SJCRH30 (cell line): ENCODE measurements at regions not wholly inside any gene's neighbourhood (a gene's known extent, or its start where the extent isn't known, plus 50 kb on each side); places are given as distances from the start of the nearest gene placed in this dataset.
"Not testable (repeated sequence)": the region's sequence is repeated elsewhere in the genome, so short reads cannot be mapped to it uniquely, and the experiment has no call there.

ENCODE experiments used
- DNase-seq, 2 experiments: peaks; one replicate each; pipeline ENCODE4 v3.0.0-alpha.2; 2015 to 2020
- H3K27ac ChIP-seq: fragments of 250-450 bp; sonication (Bioruptor Pico); 2 replicates; pipeline ENCODE4 v1.5.1; 2020; ENCODE audit warnings: mild to moderate bottlenecking, moderate library complexity
- H3K27me3 ChIP-seq: fragments of 250-450 bp; sonication (Bioruptor Pico); 2 replicates; pipeline ENCODE4 v1.5.1; 2020; ENCODE audit warnings: mild to moderate bottlenecking, moderate library complexity
- H3K36me3 ChIP-seq: fragments of 250-450 bp; sonication (Bioruptor Pico); 2 replicates; pipeline ENCODE4 v1.5.1; 2020; ENCODE audit warnings: mild to moderate bottlenecking, moderate library complexity
- H3K4me1 ChIP-seq: fragments of 250-450 bp; sonication (Bioruptor Pico); 2 replicates; pipeline ENCODE4 v1.5.1; 2020; ENCODE audit warnings: mild to moderate bottlenecking, moderate library complexity
- H3K4me3 ChIP-seq: fragments of 250-450 bp; sonication (Bioruptor Pico); 2 replicates; pipeline ENCODE4 v1.5.1; 2020; ENCODE audit warnings: mild to moderate bottlenecking, moderate library complexity
- H3K9me3 ChIP-seq: fragments of 250-450 bp; sonication (Bioruptor Pico); replicated peaks from 2 replicates; pipeline ENCODE4 v1.5.1; 2020; ENCODE audit warnings: mild to moderate bottlenecking, moderate library complexity

- no peak for DNase-seq
- H3K27ac ChIP-seq: no peak overlapping the region
- H3K4me3 ChIP-seq: no peak overlapping the region
- no peaks in the 10 kb centered on the region for H3K36me3 ChIP-seq
- H3K27me3 ChIP-seq: no peaks in the 10 kb centered on the region
- no peaks in the 10 kb centered on the region for H3K9me3 ChIP-seq
- H3K4me1 ChIP-seq: no peaks in the 10 kb centered on the region
These were observed 461.1 kb downstream of the ICE1 start for GRCh38 chr5:5883562-5883961.

DNA sequence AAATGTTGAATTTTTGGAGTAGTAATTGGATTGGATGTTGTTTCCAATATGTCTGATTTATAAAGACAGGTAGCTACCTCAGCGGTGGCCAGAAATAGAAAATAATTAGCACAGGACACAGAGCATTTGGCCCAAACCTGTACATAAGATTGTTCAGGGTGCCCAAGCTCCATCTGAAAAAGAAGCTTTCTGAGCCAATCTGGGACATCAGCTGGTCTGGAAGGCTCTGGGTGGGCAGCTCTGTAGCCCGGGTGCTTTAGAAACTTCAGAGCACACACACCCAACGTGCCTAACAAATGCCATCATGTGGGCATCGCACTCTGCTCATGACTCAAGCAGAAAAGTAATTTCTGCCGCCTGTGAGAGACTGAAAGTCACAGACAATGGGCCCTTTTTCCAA lies 460.7 kb downstream of the ICE1 start:
- DNase-seq: no peak
- no peaks in the 10 kb centered on the region for H3K36me3 ChIP-seq
- no peak overlapping the region for H3K4me3 ChIP-seq
- H3K27ac ChIP-seq: no peak overlapping the region
- H3K4me1 ChIP-seq: no peaks in the 10 kb centered on the region
- H3K27me3 ChIP-seq: no peaks in the 10 kb centered on the region
- H3K9me3 ChIP-seq: no peaks in the 10 kb centered on the region

- Histone ChIP-seq H3K9me3 (no peaks in the 10 kb centered on the region), H3K4me3 (no peak overlapping the region), H3K36me3 (no peaks in the 10 kb centered on the region), H3K27ac (no peak overlapping the region), H3K27me3 (no peaks in the 10 kb centered on the region), H3K4me1 (no peaks in the 10 kb centered on the region)
- no peak for DNase-seq
These were observed 460.2 kb downstream of the ICE1 start for GRCh38 chr5:5882706-5883105.

DNA sequence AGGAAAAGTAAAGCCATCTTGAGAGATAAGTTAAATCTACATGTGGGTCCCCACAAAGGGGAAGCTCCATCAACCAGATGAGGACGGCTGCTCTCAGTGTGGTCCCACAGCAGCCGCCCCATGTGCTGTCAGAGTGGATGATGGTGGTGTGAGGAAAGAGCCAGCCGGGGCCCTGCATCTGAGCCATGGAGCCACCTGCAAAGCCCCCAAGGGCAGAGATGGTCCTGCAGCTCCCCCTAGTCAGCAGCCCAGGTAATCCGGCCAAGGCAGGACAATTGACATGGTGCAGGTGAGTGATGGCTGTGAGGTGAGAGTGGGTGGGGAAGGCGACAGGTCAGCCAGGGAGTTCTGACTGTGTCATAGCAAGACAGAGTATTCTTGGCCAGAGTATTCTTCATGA lies 458.8 kb downstream of the ICE1 start:
- Histone ChIP-seq H3K27me3 (no peaks in the 10 kb centered on the region), H3K27ac (no peak overlapping the region), H3K4me1 (no peaks in the 10 kb centered on the region), H3K4me3 (no peak overlapping the region), H3K9me3 (no peaks in the 10 kb centered on the region), H3K36me3 (no peaks in the 10 kb centered on the region)
- peak in 1 of 2 experiments; percentile 0 for DNase-seq

DNA sequence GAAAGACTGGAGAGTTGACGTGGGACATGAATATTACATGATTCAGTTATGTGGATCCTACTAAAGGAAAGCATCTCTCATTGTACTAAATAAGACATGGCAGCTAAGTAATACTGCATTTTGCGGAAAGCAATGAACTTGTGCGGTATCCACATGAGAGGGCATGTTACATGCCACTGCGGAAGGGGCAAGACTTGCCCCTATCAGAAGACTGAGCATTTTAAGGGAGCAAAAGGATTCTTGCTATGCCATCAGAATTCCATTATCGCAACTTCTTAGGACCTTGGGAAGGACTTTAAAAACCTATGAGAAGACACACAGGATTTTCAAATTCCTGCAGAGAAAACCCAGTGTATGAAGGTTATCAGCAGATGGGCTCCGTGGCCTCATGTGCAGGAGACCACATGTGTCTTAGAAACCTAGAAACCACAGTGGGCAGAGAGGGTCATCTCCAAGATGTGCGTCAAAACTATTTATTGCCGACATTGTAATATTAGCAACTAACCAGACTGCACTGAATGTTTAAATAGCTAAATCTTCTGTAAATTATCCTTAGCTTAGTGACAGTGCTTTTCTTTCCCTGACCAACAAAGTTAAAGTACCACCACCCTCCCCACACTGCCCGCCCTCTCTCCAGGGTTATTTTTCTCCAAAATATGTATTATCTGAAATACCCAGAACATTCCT lies 457.7 kb downstream of the ICE1 start:
- no peaks in the 10 kb centered on the region for H3K9me3 ChIP-seq
- DNase-seq: no peak
- no peaks in the 10 kb centered on the region for H3K4me1 ChIP-seq
- no peak overlapping the region for H3K27ac ChIP-seq
- H3K36me3 ChIP-seq: no peaks in the 10 kb centered on the region
- no peak overlapping the region for H3K4me3 ChIP-seq
- H3K27me3 ChIP-seq: no peaks in the 10 kb centered on the region

GRCh38 chr5:5857396-5857795 lies 434.9 kb downstream of the ICE1 start:
- Histone ChIP-seq H3K4me3 (no peak overlapping the region), H3K9me3 (no peaks in the 10 kb centered on the region), H3K27me3 (no peaks in the 10 kb centered on the region), H3K36me3 (no peaks in the 10 kb centered on the region), H3K4me1 (no peaks in the 10 kb centered on the region), H3K27ac (no peak overlapping the region)
- DNase-seq: no peak

DNA sequence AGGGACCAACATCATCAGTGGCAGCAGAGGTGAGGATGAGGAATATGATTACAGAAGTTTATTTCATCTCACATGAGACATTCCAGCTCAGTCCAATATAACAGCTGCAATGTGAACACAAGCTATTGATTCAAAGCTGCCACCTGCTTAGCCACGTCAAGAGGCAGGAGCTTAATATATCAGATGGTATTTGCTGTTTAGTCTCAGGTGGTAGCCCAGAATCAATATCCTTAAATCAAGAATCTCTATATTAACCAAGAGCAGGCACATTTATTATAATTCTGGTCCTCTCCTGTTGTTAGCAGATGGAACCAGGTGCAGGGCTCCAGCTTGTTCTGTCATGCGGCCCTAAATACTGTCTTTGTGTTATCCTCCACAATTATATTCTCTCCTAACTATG lies 431.6 kb downstream of the ICE1 start:
- peak in 1 of 2 experiments; percentile 0 for DNase-seq

GRCh38 chr5:5838493-5838892 lies 416.0 kb downstream of the ICE1 start:
- H3K4me3 ChIP-seq: no peak overlapping the region
- H3K9me3 ChIP-seq: no peaks in the 10 kb centered on the region
- no peaks in the 10 kb centered on the region for H3K4me1 ChIP-seq
- no peaks in the 10 kb centered on the region for H3K36me3 ChIP-seq
- H3K27me3 ChIP-seq: no peaks in the 10 kb centered on the region
- DNase-seq: no peak
- no peak overlapping the region for H3K27ac ChIP-seq

More for the DNA sequence above, 431.6 kb downstream of the ICE1 start:
- H3K9me3 ChIP-seq: no peaks in the 10 kb centered on the region
- no peaks in the 10 kb centered on the region for H3K4me1 ChIP-seq
- no peak overlapping the region for H3K27ac ChIP-seq
- H3K4me3 ChIP-seq: no peak overlapping the region
- H3K27me3 ChIP-seq: no peaks in the 10 kb centered on the region
- no peaks in the 10 kb centered on the region for H3K36me3 ChIP-seq

DNA sequence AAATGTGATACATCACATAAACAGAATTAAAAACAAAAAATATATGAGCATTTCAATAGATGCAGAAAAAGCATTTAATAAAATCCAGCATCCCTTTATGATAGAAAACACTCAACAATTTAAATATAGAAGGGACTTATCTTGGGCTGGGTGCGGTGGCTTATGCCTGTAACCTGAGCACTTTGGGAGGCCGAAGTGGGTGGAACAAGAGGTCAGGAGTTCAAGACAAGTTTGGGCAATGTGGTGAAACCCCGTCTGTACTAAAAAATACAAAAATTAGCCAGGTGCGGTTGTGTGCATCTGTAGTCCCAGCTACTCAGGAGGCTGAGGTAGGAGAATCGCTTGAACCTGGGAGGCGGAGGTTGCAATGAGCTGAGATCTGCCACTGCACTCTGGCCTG lies 409.1 kb downstream of the ICE1 start:
- not testable (repeated sequence) for H3K27me3 ChIP-seq, H3K36me3 ChIP-seq, DNase-seq, H3K4me1 ChIP-seq, H3K4me3 ChIP-seq, H3K9me3 ChIP-seq, H3K27ac ChIP-seq

- Histone ChIP-seq H3K27ac (no peak overlapping the region), H3K9me3 (no peaks in the 10 kb centered on the region), H3K36me3 (no peaks in the 10 kb centered on the region), H3K27me3 (no peaks in the 10 kb centered on the region), H3K4me1 (no peaks in the 10 kb centered on the region), H3K4me3 (no peak overlapping the region)
- no peak for DNase-seq
These were observed 406.1 kb downstream of the ICE1 start for GRCh38 chr5:5828619-5829018.

GRCh38 chr5:5826911-5827310 lies 404.4 kb downstream of the ICE1 start:
- Histone ChIP-seq H3K9me3 (no peaks in the 10 kb centered on the region), H3K4me3 (no peak overlapping the region), H3K27me3 (no peaks in the 10 kb centered on the region), H3K36me3 (no peaks in the 10 kb centered on the region), H3K27ac (no peak overlapping the region), H3K4me1 (no peaks in the 10 kb centered on the region)
- no peak for DNase-seq

DNA sequence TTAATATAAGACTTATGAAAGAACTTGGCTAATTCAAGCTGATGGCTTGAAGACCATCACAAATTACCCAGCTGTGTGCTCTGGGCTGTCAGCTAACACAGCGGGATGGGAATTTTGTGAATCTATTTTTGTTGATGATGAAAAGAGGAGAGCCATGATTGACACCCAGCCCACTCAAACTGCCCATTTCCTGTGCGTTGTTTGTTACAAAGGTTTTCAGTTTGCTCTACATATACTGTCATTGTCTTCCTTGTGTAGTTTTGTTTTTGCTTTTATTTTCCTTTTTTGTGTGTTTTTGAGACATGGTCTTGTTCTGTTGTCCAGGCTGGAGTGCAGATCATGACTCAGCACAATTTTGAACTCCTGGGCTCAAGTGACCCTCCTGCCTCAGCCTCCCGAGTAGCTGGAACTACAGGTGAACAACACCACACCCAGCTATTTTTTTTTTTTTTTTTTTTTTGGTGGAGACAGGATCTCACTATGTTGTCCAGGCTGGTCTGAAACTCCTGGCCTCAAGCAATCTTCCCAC lies 400.3 kb downstream of the ICE1 start:
- Histone ChIP-seq H3K4me3 (no peak overlapping the region), H3K9me3 (no peaks in the 10 kb centered on the region), H3K36me3 (no peaks in the 10 kb centered on the region), H3K27me3 (no peaks in the 10 kb centered on the region), H3K27ac (no peak overlapping the region), H3K4me1 (no peaks in the 10 kb centered on the region)
- DNase-seq: no peak

DNA sequence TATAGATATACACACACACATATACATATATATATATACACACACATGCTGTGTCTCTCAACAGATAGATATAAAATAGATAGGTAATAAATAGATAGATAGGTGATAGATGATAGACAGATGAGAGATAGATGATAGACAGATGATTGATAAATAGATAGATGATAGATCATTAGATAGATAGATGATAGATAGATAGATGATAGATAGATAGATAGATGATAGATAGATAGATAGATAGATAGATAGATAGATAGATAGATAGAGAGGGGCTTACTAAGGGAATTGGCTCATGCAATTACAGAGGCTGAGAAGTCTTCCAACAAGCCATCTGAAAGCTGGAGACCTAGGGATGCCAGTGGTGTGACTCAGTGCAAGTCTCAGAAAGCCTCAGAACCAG lies 394.5 kb downstream of the ICE1 start:
- Histone ChIP-seq H3K4me1 (no peaks in the 10 kb centered on the region), H3K36me3 (no peaks in the 10 kb centered on the region), H3K4me3 (no peak overlapping the region), H3K27ac (no peak overlapping the region), H3K27me3 (no peaks in the 10 kb centered on the region), H3K9me3 (no peaks in the 10 kb centered on the region)
- DNase-seq: no peak

DNA sequence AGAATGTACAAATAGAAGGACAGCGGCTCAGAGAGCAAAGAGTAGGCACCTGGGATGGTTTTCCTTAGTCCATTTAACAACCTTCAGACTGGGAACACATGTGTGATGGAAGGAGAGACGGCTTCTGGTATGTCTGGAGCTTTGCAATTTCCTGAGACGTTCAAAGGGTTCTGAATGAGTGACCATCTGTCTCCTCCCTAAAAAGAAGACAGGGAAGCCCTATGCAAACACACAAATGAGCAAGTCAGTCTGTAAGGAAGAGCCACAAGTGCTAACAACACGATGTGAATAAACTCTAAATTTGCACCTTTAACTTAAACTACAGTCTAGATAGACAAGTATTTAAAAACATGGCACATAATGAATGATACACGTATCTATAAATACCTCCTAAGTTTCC lies 391.0 kb downstream of the ICE1 start:
- Histone ChIP-seq H3K27ac (no peak overlapping the region), H3K27me3 (no peaks in the 10 kb centered on the region), H3K4me1 (no peaks in the 10 kb centered on the region), H3K9me3 (no peaks in the 10 kb centered on the region), H3K4me3 (no peak overlapping the region), H3K36me3 (no peaks in the 10 kb centered on the region)
- DNase-seq: no peak

DNA sequence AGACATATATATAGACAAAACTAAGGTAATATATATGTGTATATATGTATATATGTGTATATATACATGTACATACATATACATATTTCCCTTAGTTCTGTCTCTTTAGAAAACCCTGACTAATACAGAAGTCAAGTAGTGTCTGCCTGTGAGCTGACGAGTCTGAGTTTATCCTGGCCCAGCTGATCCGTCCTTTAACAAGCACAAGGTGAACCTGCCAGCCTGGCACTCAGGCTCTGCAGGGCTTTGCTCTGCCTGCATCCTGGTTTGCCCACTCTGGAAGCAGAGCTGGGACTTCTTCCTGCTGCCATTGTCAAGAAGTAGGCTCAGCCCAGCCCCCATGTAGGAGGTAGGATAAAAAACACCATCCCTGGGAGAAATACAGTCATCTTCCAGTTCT lies 388.0 kb downstream of the ICE1 start:
- Histone ChIP-seq H3K4me1 (no peaks in the 10 kb centered on the region), H3K36me3 (no peaks in the 10 kb centered on the region), H3K27me3 (no peaks in the 10 kb centered on the region), H3K4me3 (no peak overlapping the region), H3K27ac (no peak overlapping the region), H3K9me3 (no peaks in the 10 kb centered on the region)
- no peak for DNase-seq

DNA sequence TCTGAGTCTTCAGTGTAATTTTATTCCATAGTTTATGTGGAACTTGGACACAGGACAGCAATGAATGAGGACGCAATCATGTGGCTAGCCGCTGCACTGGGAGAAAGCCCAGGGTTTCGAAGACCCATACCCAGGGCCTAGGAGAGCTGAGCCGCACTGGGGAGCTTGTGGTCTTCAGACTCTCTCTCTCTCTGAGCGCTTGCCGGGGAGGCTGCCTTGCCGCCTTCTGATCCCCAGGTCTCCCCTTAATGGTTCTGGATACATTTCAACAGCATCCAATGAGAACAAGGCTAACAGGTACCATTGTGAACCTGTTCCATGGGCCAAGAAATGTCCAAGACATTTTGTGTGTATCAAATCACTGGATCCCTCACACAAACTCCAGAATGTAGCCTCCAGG lies 383.4 kb downstream of the ICE1 start:
- no peak overlapping the region for H3K4me3 ChIP-seq
- H3K4me1 ChIP-seq: no peaks in the 10 kb centered on the region
- H3K36me3 ChIP-seq: no peaks in the 10 kb centered on the region
- H3K27me3 ChIP-seq: no peaks in the 10 kb centered on the region
- no peaks in the 10 kb centered on the region for H3K9me3 ChIP-seq
- H3K27ac ChIP-seq: no peak overlapping the region
- DNase-seq: no peak
